Loucy (cell line): ENCODE measurements at regions not wholly inside any gene's neighbourhood (a gene's known extent, or its start where the extent isn't known, plus 50 kb on each side); places are given as distances from the start of the nearest gene placed in this dataset.

Source experiments
- CTCF ChIP-seq: fragments of 200-600 bp; sonication (generic); conservative IDR thresholded peaks from 2 replicates; pipeline ENCODE4 v1.5.1; 2014; ENCODE audit warnings: mild to moderate bottlenecking, antibody characterized with exemption, low read length
- EZH2phosphoT487 ChIP-seq: fragments of 200-600 bp; IDR thresholded peaks from 2 replicates; pipeline ENCODE4 v1.6.1; 2018; ENCODE audit warnings: antibody characterized with exemption, mild to moderate bottlenecking, moderate library complexity, borderline replicate concordance

- TF ChIP-seq CTCF (no peak), EZH2phosphoT487 (no peak)
Measured at GRCh38 chr4:36485885-36486284, 204.5 kb downstream of the DTHD1 start.
